Hippocampal formation (tissue), 2 donors: ENCODE measurements at regions not wholly inside any gene's neighbourhood (a gene's known extent, or its start where the extent isn't known, plus 50 kb on each side); places are given as distances from the start of the nearest gene placed in this dataset.

Source experiments
- DNase-seq, 2 donors: peaks; one replicate each; lab custom pipeline; 2025; lab: John Stamatoyannopoulos, UW

- DNase-seq: no peak
Measured at GRCh38 chr20:48358176-48359054, 469.4 kb downstream of the PREX1 start.

GRCh38 chr20:48357714-48358113 is 470.1 kb downstream of the PREX1 start:
- DNase-seq: no peak

GRCh38 chr20:48354903-48355302 is 472.9 kb downstream of the PREX1 start:
- DNase-seq: no peak

- DNase-seq: no peak
Measured at GRCh38 chr20:48354320-48354876, 473.4 kb downstream of the PREX1 start.

GRCh38 chr20:48352628-48353027 is 475.2 kb downstream of the PREX1 start:
- DNase-seq: no peak

GRCh38 chr20:48352042-48352441 is 475.8 kb downstream of the PREX1 start:
- DNase-seq: no peak

GRCh38 chr20:48350313-48350988 is 477.3 kb downstream of the PREX1 start:
- DNase-seq: no peak

GRCh38 chr20:48349656-48350055 is 478.1 kb downstream of the PREX1 start:
- no peak for DNase-seq

GRCh38 chr20:48348022-48348421 is 479.8 kb downstream of the PREX1 start:
- DNase-seq: no peak

- DNase-seq: no peak
Measured at GRCh38 chr20:48342822-48343513, 484.8 kb downstream of the PREX1 start.

- no peak for DNase-seq
Measured at GRCh38 chr20:48340883-48341281, 486.9 kb downstream of the PREX1 start.

GRCh38 chr20:48339986-48340882 is 487.6 kb downstream of the PREX1 start:
- no peak for DNase-seq

- no peak for DNase-seq
Measured at GRCh38 chr20:48339190-48339985, 488.4 kb downstream of the PREX1 start.

- no peak for DNase-seq
Measured at GRCh38 chr20:48338717-48339116, 489.1 kb downstream of the PREX1 start.

- DNase-seq: no peak
Measured at GRCh38 chr20:48336597-48336996, 491.2 kb downstream of the PREX1 start.

- DNase-seq: peak in 1 of 2 donors; percentile 42
Measured at GRCh38 chr20:48335308-48336050, 492.3 kb downstream of the PREX1 start.

GRCh38 chr20:48333707-48334106 is 494.1 kb downstream of the PREX1 start:
- DNase-seq: no peak

GRCh38 chr20:48332555-48332954 is 495.2 kb downstream of the PREX1 start:
- no peak for DNase-seq

- DNase-seq: no peak
Measured at GRCh38 chr20:48331518-48332286, 496.1 kb downstream of the PREX1 start.
